Endothelial cell (in vitro differentiated cells): ENCODE measurements at regions not wholly inside any gene's neighbourhood (a gene's known extent, or its start where the extent isn't known, plus 50 kb on each side); places are given as distances from the start of the nearest gene placed in this dataset.

Source experiments
- DNase-seq: peaks from one replicate; pipeline ENCODE4 v3.0.0; 2021; ENCODE audit warnings: low spot score
- H3K27ac Mint-ChIP-seq: one replicate; pipeline ENCODE4 v1.8.0; 2021; ENCODE audit warnings: mixed read lengths, inconsistent platforms; ENCODE audit not compliant: unreplicated experiment
- H3K27me3 Mint-ChIP-seq: one replicate; pipeline ENCODE4 v1.8.0; 2021; ENCODE audit warnings: mild to moderate bottlenecking, moderate library complexity, mixed read lengths, inconsistent platforms; ENCODE audit not compliant: unreplicated experiment
- H3K36me3 Mint-ChIP-seq: one replicate; pipeline ENCODE4 v1.8.0; 2021; ENCODE audit warnings: mild to moderate bottlenecking, low read depth, mixed read lengths, inconsistent platforms; ENCODE audit not compliant: unreplicated experiment
- H3K4me1 Mint-ChIP-seq: one replicate; pipeline ENCODE4 v1.8.0; 2021; ENCODE audit warnings: mild to moderate bottlenecking, mixed read lengths, inconsistent platforms; ENCODE audit not compliant: unreplicated experiment
- H3K4me3 Mint-ChIP-seq: one replicate; pipeline ENCODE4 v1.8.0; 2021; ENCODE audit warnings: mild to moderate bottlenecking, mixed read lengths, inconsistent platforms; ENCODE audit not compliant: unreplicated experiment
- H3K9me3 Mint-ChIP-seq: one replicate; pipeline ENCODE4 v1.8.0; 2021; ENCODE audit warnings: mixed read lengths, inconsistent platforms; ENCODE audit not compliant: unreplicated experiment
- CTCF ChIP-seq: fragments of 200-600 bp; sonication (generic); IDR thresholded peaks from one replicate; pipeline ENCODE4 v1.5.0; 2021; ENCODE audit warnings: antibody characterized with exemption; ENCODE audit not compliant: unreplicated experiment

- Mint-ChIP-seq H3K27me3 (peaks cover 7% of the 10 kb centered on the region), H3K9me3 (peaks cover 54% of the 10 kb centered on the region), H3K4me1 (no peaks in the 10 kb centered on the region), H3K4me3 (no peak overlapping the region), H3K27ac (no peak overlapping the region), H3K36me3 (peaks cover 6% of the 10 kb centered on the region)
- no peak for TF ChIP-seq CTCF
- no peak for DNase-seq
Measured at GRCh38 chr10:130618647-130619046, 482.5 kb downstream of the GLRX3 start.

GRCh38 chr10:130621231-130621775, 485.1 kb downstream of the GLRX3 start:
- no peak for TF ChIP-seq CTCF
- H3K4me3 Mint-ChIP-seq, result no peak overlapping the region
- H3K27ac Mint-ChIP-seq, result no peak overlapping the region
- H3K9me3 Mint-ChIP-seq, result peaks cover 69% of the 10 kb centered on the region
- H3K36me3 Mint-ChIP-seq, result peaks cover 11% of the 10 kb centered on the region
- H3K27me3 Mint-ChIP-seq, result peaks cover 12% of the 10 kb centered on the region
- DNase-seq, result no peak
- no peaks in the 10 kb centered on the region for H3K4me1 Mint-ChIP-seq

GRCh38 chr10:130623680-130624267, 487.6 kb downstream of the GLRX3 start:
- Mint-ChIP-seq H3K4me1 (no peaks in the 10 kb centered on the region), H3K27ac (no peak overlapping the region), H3K9me3 (peaks cover 63% of the 10 kb centered on the region), H3K27me3 (peaks cover 7% of the 10 kb centered on the region), H3K4me3 (no peak overlapping the region), H3K36me3 (peaks cover 14% of the 10 kb centered on the region)
- TF ChIP-seq CTCF, result no peak
- DNase-seq, result no peak

- Mint-ChIP-seq H3K4me3 (no peak overlapping the region), H3K36me3 (peaks cover 13% of the 10 kb centered on the region), H3K27me3 (peaks cover 7% of the 10 kb centered on the region), H3K9me3 (peaks cover 44% of the 10 kb centered on the region), H3K27ac (no peak overlapping the region), H3K4me1 (no peaks in the 10 kb centered on the region)
- DNase-seq, result no peak
- TF ChIP-seq CTCF, result no peak
Measured at GRCh38 chr10:130627346-130628045, 491.3 kb downstream of the GLRX3 start.

- Mint-ChIP-seq H3K27ac (no peak overlapping the region), H3K4me3 (no peak overlapping the region), H3K9me3 (peaks cover 42% of the 10 kb centered on the region), H3K27me3 (peaks cover 2% of the 10 kb centered on the region), H3K36me3 (peaks cover 15% of the 10 kb centered on the region), H3K4me1 (no peaks in the 10 kb centered on the region)
- TF ChIP-seq CTCF, result no peak
- no peak for DNase-seq
Measured at GRCh38 chr10:130630135-130630534, 493.9 kb downstream of the GLRX3 start.
